Suprapubic skin (tissue), 4 donors: ENCODE measurements at regions not wholly inside any gene's neighbourhood (a gene's known extent, or its start where the extent isn't known, plus 50 kb on each side); places are given as distances from the start of the nearest gene placed in this dataset.

Experiments
- DNase-seq, 2 donors: peaks; one replicate each; pipeline ENCODE4 v3.0.0-alpha.2; 2019; ENCODE audit warnings: low spot score in 2 of 2
- H3K27ac ChIP-seq: fragments of 200-600 bp; sonication (generic); one replicate; pipeline ENCODE4 v1.5.1; 2019
- H3K27me3 ChIP-seq: fragments of 200-600 bp; sonication (generic); one replicate; pipeline ENCODE4 v1.5.1; 2019
- H3K36me3 ChIP-seq: fragments of 200-600 bp; sonication (generic); one replicate; pipeline ENCODE4 v1.5.1; 2019
- H3K4me1 ChIP-seq: fragments of 200-600 bp; sonication (generic); one replicate; pipeline ENCODE4 v1.5.1; 2019
- H3K4me3 ChIP-seq: fragments of 200-600 bp; sonication (generic); one replicate; pipeline ENCODE4 v1.5.1; 2019; ENCODE audit warnings: mild to moderate bottlenecking
- H3K9me3 ChIP-seq: fragments of 200-600 bp; sonication (generic); one replicate; pipeline ENCODE4 v1.5.1; 2019
- CTCF ChIP-seq, 2 donors: fragments of 200-600 bp in 1 of 2; fragments of 450-650 bp in 1 of 2; sonication (generic) in 1 of 2; IDR thresholded peaks; one replicate each; pipeline ENCODE4 v1.5.1; 2016 to 2019; ENCODE audit warnings: antibody characterized with exemption in 2 of 2, mild to moderate bottlenecking in 1 of 2, moderate library complexity in 1 of 2
- EP300 ChIP-seq: sonication (generic); formaldehyde crosslinking; IDR thresholded peaks from one replicate; pipeline ENCODE4 v1.6.1; 2017; ENCODE audit warnings: antibody characterized with exemption
- POLR2A ChIP-seq, 2 donors: fragments of 450-650 bp; IDR thresholded peaks; one replicate each; pipeline ENCODE4 v1.6.1; 2017; ENCODE audit warnings: antibody characterized with exemption in 2 of 2, mild to moderate bottlenecking in 2 of 2, moderate library complexity in 2 of 2
- POLR2AphosphoS5 ChIP-seq, 3 donors: sonication (generic); formaldehyde crosslinking; IDR thresholded peaks; one replicate each; pipeline ENCODE4 v1.6.1; 2017; ENCODE audit warnings: antibody characterized with exemption in 3 of 3
- WGBS: methylation state at CpG from one replicate; pipeline ENCODE4 v1.1.5; 2018; 5-methylcytosine and 5-hydroxymethylcytosine counted together

GRCh38 chr3:152524198-152525140 is 255.7 kb downstream of the MBNL1 start:
- Histone ChIP-seq H3K4me1 (no peaks in the 10 kb centered on the region), H3K36me3 (no peaks in the 10 kb centered on the region), H3K27ac (no peak overlapping the region), H3K9me3 (no peaks in the 10 kb centered on the region), H3K4me3 (no peak overlapping the region), H3K27me3 (no peaks in the 10 kb centered on the region)
- TF ChIP-seq EP300 = no peak
- peak; percentile 50 to 77 for TF ChIP-seq CTCF (IDR thresholded peaks at IDR 0.05)
- no peak for TF ChIP-seq POLR2A (IDR thresholded peaks at IDR 0.05)
- DNase-seq = no peak
- WGBS = 85% methylated on average over 3 of the region's 3 CpGs

- Histone ChIP-seq H3K36me3 (no peaks in the 10 kb centered on the region), H3K4me1 (no peaks in the 10 kb centered on the region), H3K27ac (no peak overlapping the region), H3K27me3 (no peaks in the 10 kb centered on the region), H3K9me3 (no peaks in the 10 kb centered on the region), H3K4me3 (no peak overlapping the region)
- TF ChIP-seq POLR2A (IDR thresholded peaks at IDR 0.05) = no peak
- no peak for TF ChIP-seq POLR2AphosphoS5 (IDR thresholded peaks at IDR 0.05)
- no peak for TF ChIP-seq EP300
- no peak for TF ChIP-seq CTCF (IDR thresholded peaks at IDR 0.05)
- DNase-seq = no peak
Observed at GRCh38 chr3:152531717-152532116, 263.0 kb downstream of the MBNL1 start.

- no peak for DNase-seq
- Histone ChIP-seq H3K4me3 (no peak overlapping the region), H3K27ac (no peak overlapping the region), H3K4me1 (no peaks in the 10 kb centered on the region), H3K27me3 (no peaks in the 10 kb centered on the region), H3K36me3 (no peaks in the 10 kb centered on the region), H3K9me3 (no peaks in the 10 kb centered on the region)
- TF ChIP-seq POLR2A (IDR thresholded peaks at IDR 0.05) (no peak), EP300 (no peak), POLR2AphosphoS5 (IDR thresholded peaks at IDR 0.05) (no peak), CTCF (IDR thresholded peaks at IDR 0.05) (no peak)
- WGBS = no CpG with 5 or more reads among the region's 1 CpG
Observed at GRCh38 chr3:152538518-152538917, 269.8 kb downstream of the MBNL1 start.

GRCh38 chr3:152539191-152539764 is 270.5 kb downstream of the MBNL1 start:
- H3K4me1 ChIP-seq = no peaks in the 10 kb centered on the region
- no peak overlapping the region for H3K4me3 ChIP-seq
- H3K27me3 ChIP-seq = no peaks in the 10 kb centered on the region
- TF ChIP-seq EP300 (no peak), POLR2AphosphoS5 (IDR thresholded peaks at IDR 0.05) (no peak), POLR2A (IDR thresholded peaks at IDR 0.05) (no peak), CTCF (IDR thresholded peaks at IDR 0.05) (no peak)
- no peak for DNase-seq
- H3K9me3 ChIP-seq = no peaks in the 10 kb centered on the region
- no peak overlapping the region for H3K27ac ChIP-seq
- no peaks in the 10 kb centered on the region for H3K36me3 ChIP-seq
- 93% methylated on average over 2 of the region's 2 CpGs for WGBS

- TF ChIP-seq POLR2A (IDR thresholded peaks at IDR 0.05) (no peak), EP300 (no peak), CTCF (IDR thresholded peaks at IDR 0.05) (no peak), POLR2AphosphoS5 (IDR thresholded peaks at IDR 0.05) (no peak)
- Histone ChIP-seq H3K9me3 (no peaks in the 10 kb centered on the region), H3K4me3 (no peak overlapping the region), H3K4me1 (no peaks in the 10 kb centered on the region), H3K36me3 (no peaks in the 10 kb centered on the region), H3K27ac (no peak overlapping the region), H3K27me3 (no peaks in the 10 kb centered on the region)
- DNase-seq = no peak
Observed at GRCh38 chr3:152540120-152540519, 271.4 kb downstream of the MBNL1 start.
